ENCODE measurements at regions not wholly inside any gene's neighbourhood (a gene's known extent, or its start where the extent isn't known, plus 50 kb on each side); places are given as distances from the start of the nearest gene placed in this dataset.

GRCh38 chr13:67791047-67791446 is 560.9 kb upstream of the PCDH9 start:
- TF ChIP-seq CTCF (IDR thresholded peaks at IDR 0.05; ENCODE audit: low read depth, low read length, poor library complexity, severe bottlenecking) (no peak), EZH2phosphoT487 (IDR thresholded peaks at IDR 0.05; ENCODE audit: borderline replicate concordance, low read length) (no peak)

Data from DOHH2 (cell line).